Calu3 (cell line): ENCODE measurements at regions not wholly inside any gene's neighbourhood (a gene's known extent, or its start where the extent isn't known, plus 50 kb on each side); places are given as distances from the start of the nearest gene placed in this dataset.

Source experiments
- BruUV-seq: library from RNA; stranded (reverse); fragments of 400-500 nt; replicated peaks from 2 replicates; lab custom pipeline; 2021; lab: Mats Ljungman, UMichigan
- CTCF ChIA-PET: fragments of 300-600 bp; sonication (Branson Sonifier 250); formaldehyde crosslinking; loops from one replicate; lab custom pipeline; 2022; ENCODE audit warnings: antibody characterized with exemption; lab: Charles Lee
- DNase-seq: peaks from one replicate; pipeline ENCODE4 v3.0.0; 2022
- H3K27ac Mint-ChIP-seq: one replicate; pipeline ENCODE4 v1.8.0; 2022; ENCODE audit warnings: mixed read lengths; ENCODE audit not compliant: unreplicated experiment
- H3K27me3 Mint-ChIP-seq: one replicate; pipeline ENCODE4 v1.8.0; 2022; ENCODE audit warnings: mixed read lengths; ENCODE audit not compliant: unreplicated experiment
- H3K36me3 Mint-ChIP-seq: one replicate; pipeline ENCODE4 v1.8.0; 2022; ENCODE audit warnings: mild to moderate bottlenecking, moderate library complexity, mixed read lengths; ENCODE audit not compliant: insufficient read depth, unreplicated experiment
- H3K4me1 Mint-ChIP-seq: one replicate; pipeline ENCODE4 v1.8.0; 2022; ENCODE audit warnings: mild to moderate bottlenecking, low read depth, mixed read lengths; ENCODE audit not compliant: unreplicated experiment
- H3K4me3 Mint-ChIP-seq: one replicate; pipeline ENCODE4 v1.8.0; 2022; ENCODE audit warnings: mild to moderate bottlenecking, low read depth, moderate library complexity, mixed read lengths; ENCODE audit not compliant: unreplicated experiment
- H3K9me3 Mint-ChIP-seq: one replicate; pipeline ENCODE4 v1.8.0; 2022; ENCODE audit warnings: low read depth, mixed read lengths; ENCODE audit not compliant: unreplicated experiment
- intact Hi-C: fragments of 100-400 bp; cut with micrococcal nuclease; formaldehyde crosslinking; loops from one replicate; pipeline ENCODE4 v1.10.0; 2022; ENCODE audit not compliant: unreplicated experiment
- TF ChIP-seq, protein P1 (sequence below): fragments of 200-600 bp; IDR thresholded peaks from one replicate; pipeline ENCODE4 v1.8.0; 2022; ENCODE audit warnings: antibody characterized with exemption; ENCODE audit not compliant: unreplicated experiment

DNA sequence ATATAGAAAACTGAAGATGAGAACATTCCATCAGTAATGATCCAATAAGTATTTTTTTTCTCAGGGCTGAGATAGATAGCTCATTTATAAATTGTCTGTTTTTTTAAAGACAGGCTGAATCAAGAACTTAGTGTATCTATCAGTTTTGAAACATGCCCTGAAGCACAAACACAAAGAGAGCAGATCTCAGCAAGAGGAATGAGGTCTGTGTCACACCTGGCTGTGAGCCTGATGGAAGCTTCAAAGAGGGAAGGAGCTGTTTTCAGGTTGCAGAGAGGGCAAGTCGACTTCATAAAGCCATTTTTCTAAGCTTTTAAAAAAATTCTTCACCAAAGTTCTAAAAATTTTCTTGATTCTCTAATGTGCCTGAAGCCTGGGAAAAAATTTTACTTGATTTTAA lies 434.9 kb downstream of the PDGFC start:
- no peaks in the 10 kb centered on the region for H3K36me3 Mint-ChIP-seq
- no peak for DNase-seq

DNA sequence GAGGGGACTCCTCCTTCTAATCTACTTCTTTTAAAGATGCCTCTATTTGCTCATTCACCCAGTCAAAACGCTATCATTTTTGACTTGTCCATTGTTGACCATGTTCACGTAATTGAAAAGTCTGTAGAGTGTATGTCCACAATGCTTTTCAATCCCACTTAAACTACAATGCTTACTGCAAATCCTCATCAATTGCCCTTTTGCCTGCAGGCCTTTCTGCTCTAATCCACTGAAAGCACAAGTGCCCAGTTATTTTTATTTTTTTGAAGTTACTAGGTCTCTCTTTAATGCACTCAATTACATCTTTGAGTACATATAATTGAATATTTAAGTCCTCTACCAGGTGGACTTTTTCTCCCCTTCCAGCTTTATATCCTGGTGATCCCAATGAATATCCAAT lies 437.4 kb downstream of the PDGFC start:
- peaks cover 5% of the 10 kb centered on the region for H3K9me3 Mint-ChIP-seq
- no peak for DNase-seq
- H3K27ac Mint-ChIP-seq = no peak overlapping the region
- BruUV-seq = no TSS peak
- intact Hi-C loops = no loop called here
- H3K27me3 Mint-ChIP-seq = no peaks in the 10 kb centered on the region
- no peaks in the 10 kb centered on the region for H3K36me3 Mint-ChIP-seq
- CTCF ChIA-PET = no interaction called here
- TF ChIP-seq, protein P1, sequence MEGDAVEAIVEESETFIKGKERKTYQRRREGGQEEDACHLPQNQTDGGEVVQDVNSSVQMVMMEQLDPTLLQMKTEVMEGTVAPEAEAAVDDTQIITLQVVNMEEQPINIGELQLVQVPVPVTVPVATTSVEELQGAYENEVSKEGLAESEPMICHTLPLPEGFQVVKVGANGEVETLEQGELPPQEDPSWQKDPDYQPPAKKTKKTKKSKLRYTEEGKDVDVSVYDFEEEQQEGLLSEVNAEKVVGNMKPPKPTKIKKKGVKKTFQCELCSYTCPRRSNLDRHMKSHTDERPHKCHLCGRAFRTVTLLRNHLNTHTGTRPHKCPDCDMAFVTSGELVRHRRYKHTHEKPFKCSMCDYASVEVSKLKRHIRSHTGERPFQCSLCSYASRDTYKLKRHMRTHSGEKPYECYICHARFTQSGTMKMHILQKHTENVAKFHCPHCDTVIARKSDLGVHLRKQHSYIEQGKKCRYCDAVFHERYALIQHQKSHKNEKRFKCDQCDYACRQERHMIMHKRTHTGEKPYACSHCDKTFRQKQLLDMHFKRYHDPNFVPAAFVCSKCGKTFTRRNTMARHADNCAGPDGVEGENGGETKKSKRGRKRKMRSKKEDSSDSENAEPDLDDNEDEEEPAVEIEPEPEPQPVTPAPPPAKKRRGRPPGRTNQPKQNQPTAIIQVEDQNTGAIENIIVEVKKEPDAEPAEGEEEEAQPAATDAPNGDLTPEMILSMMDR = no peak
- H3K4me1 Mint-ChIP-seq = no peaks in the 10 kb centered on the region
- H3K4me3 Mint-ChIP-seq = no peak overlapping the region

More for the DNA sequence above, 434.9 kb downstream of the PDGFC start:
- intact Hi-C loops = no loop called here
- Mint-ChIP-seq H3K9me3 (peaks cover 5% of the 10 kb centered on the region), H3K4me1 (no peaks in the 10 kb centered on the region), H3K4me3 (no peak overlapping the region), H3K27me3 (no peaks in the 10 kb centered on the region), H3K27ac (no peak overlapping the region)
- no TSS peak for BruUV-seq
- CTCF ChIA-PET = no interaction called here
- TF ChIP-seq, protein P1 = no peak

DNA sequence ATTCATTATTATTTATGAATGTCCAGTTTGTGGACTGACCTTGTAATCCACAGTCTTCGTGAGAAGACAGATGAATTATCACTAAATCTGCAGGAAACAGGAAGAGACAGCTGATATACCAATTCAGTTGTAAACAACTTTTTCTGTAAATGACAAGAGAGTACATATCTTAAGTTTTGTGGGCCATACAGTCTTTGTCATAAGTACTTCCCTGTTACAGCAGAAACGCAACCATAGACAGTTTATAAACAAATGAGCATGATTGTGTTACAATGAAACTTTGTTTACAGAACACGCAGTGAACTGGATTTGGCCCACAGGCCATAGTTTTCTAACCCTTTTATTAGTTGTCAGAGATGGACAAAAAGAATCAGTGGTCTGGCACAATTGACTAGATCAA lies 443.4 kb downstream of the PDGFC start:
- Mint-ChIP-seq H3K27me3 (no peaks in the 10 kb centered on the region), H3K9me3 (peaks cover 4% of the 10 kb centered on the region), H3K4me1 (no peaks in the 10 kb centered on the region), H3K27ac (no peak overlapping the region), H3K36me3 (no peaks in the 10 kb centered on the region), H3K4me3 (no peak overlapping the region)
- no TSS peak for BruUV-seq
- DNase-seq = no peak
- CTCF ChIA-PET = no interaction called here
- intact Hi-C loops = no loop called here
- TF ChIP-seq, protein P1 = no peak

DNA sequence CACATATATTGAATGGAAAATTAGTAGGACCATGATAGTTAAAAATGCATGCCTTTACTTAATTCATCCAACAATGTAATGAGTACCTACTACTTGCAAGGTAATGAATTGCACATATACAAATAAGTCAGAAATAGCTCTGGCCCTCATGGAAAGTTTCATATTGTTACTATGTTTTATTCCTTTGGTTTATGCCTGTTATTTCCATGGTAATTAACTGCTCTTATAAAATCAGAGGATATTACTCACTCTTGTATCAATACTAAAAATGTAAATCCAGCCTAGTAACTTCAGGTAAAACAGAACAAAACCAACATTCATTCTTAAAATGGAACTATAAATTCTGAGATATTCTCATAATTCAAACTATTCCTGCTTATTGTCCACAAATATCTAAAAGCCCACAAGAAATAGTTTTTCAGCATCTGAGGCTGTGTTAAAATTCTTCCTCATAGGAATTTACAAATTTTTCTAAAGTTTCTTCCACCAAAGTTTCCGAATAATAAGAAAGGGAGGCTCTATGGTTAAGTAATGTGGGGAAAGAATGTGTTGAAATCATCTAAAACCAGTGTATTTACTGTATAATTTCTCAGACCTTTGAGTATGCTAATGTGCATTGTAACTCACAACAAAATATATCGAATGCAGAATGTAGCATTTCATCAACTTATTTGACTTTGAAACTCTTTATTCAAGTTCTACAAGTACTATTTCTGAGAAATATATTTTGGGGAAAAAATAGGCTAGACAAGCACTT lies 444.2 kb downstream of the PDGFC start:
- Mint-ChIP-seq H3K4me3 (no peak overlapping the region), H3K36me3 (no peaks in the 10 kb centered on the region), H3K4me1 (no peaks in the 10 kb centered on the region), H3K9me3 (no peaks in the 10 kb centered on the region), H3K27ac (no peak overlapping the region), H3K27me3 (no peaks in the 10 kb centered on the region)
- CTCF ChIA-PET = no interaction called here
- no peak for DNase-seq
- BruUV-seq = no TSS peak
- intact Hi-C loops = no loop called here
- TF ChIP-seq, protein P1 = no peak
